Sigmoid colon (tissue), 4 donors: ENCODE measurements at regions not wholly inside any gene's neighbourhood (a gene's known extent, or its start where the extent isn't known, plus 50 kb on each side); places are given as distances from the start of the nearest gene placed in this dataset.

ENCODE experiments used
- CTCF ChIP-seq, 4 experiments: fragments of 450-650 bp in 3 of 4; fragments of 200-600 bp in 1 of 4; IDR thresholded peaks; one replicate each; pipeline ENCODE4 v1.5.1; 2016 to 2019; ENCODE audit warnings: antibody characterized with exemption in 4 of 4, mild to moderate bottlenecking in 3 of 4, moderate library complexity in 2 of 4
- EP300 ChIP-seq, 4 donors: sonication (generic); formaldehyde crosslinking; IDR thresholded peaks; one replicate each; pipeline ENCODE4 v1.6.1; 2017; ENCODE audit warnings: antibody characterized with exemption in 4 of 4
- POLR2A ChIP-seq, 2 donors: fragments of 450-650 bp; IDR thresholded peaks; one replicate each; pipeline ENCODE4 v1.6.1; 2016; ENCODE audit warnings: antibody characterized with exemption in 2 of 2, mild to moderate bottlenecking in 2 of 2, moderate library complexity in 2 of 2
- POLR2AphosphoS5 ChIP-seq, 4 donors: sonication (generic); formaldehyde crosslinking; IDR thresholded peaks; one replicate each; pipeline ENCODE4 v1.6.1; 2017; ENCODE audit warnings: antibody characterized with exemption in 4 of 4

- TF ChIP-seq CTCF (IDR thresholded peaks at IDR 0.05) (no peak), POLR2A (IDR thresholded peaks at IDR 0.05) (no peak), POLR2AphosphoS5 (IDR thresholded peaks at IDR 0.05) (no peak), EP300 (IDR thresholded peaks at IDR 0.05) (no peak)
These were observed 198.3 kb downstream of the LTN1 start for GRCh38 chr21:28794371-28794851.
